ENCODE measurements at regions not wholly inside any gene's neighbourhood (a gene's known extent, or its start where the extent isn't known, plus 50 kb on each side); places are given as distances from the start of the nearest gene placed in this dataset.

DNA sequence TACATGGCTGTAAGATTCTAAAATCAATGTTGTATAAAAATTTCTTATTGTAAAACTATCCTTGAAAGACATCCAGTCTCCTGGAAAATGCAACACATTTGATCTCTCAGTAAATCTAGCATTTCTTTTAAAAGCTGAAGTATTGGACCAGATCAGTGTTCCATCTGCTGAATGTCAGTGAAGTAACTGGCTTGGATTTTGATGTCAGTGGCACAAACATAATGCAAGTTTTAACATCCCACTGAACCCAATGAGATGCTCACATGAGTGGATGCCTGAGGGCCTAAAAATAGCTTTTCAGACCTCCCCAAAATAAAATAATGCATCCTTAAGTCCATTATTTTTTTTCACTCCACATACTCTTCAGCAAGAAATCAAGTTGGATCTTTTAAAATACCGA lies 1432.2 kb downstream of the MRPL39 start:
- intact Hi-C loops (cut with DNase I), result no loop called here
- H3K27ac ChIP-seq, result no peak overlapping the region
- H3K9me3 ChIP-seq, result no peaks in the 10 kb centered on the region
- DNase-seq (ENCODE audit: extremely low spot score in 2 of 2), result no peak
- H3K27me3 ChIP-seq, result no peaks in the 10 kb centered on the region
- no peak for TF ChIP-seq POLR2AphosphoS5 (IDR thresholded peaks at IDR 0.05; ENCODE audit: insufficient read depth in 1 of 2, low read depth in 1 of 2)
- no peak for TF ChIP-seq POLR2A (IDR thresholded peaks at IDR 0.05)
- TF ChIP-seq CTCF (IDR thresholded peaks at IDR 0.05), result no peak
- no peaks in the 10 kb centered on the region for H3K36me3 ChIP-seq
- H3K4me1 ChIP-seq, result no peaks in the 10 kb centered on the region
- no peak overlapping the region for H3K4me3 ChIP-seq

GRCh38 chr21:24171736-24172135 lies 1435.5 kb downstream of the MRPL39 start:
- H3K27ac ChIP-seq, result no peak overlapping the region
- H3K27me3 ChIP-seq, result no peaks in the 10 kb centered on the region
- H3K4me3 ChIP-seq, result no peak overlapping the region
- no peaks in the 10 kb centered on the region for H3K9me3 ChIP-seq
- TF ChIP-seq POLR2A (IDR thresholded peaks at IDR 0.05), result no peak
- TF ChIP-seq POLR2AphosphoS5 (IDR thresholded peaks at IDR 0.05; ENCODE audit: insufficient read depth in 1 of 2, low read depth in 1 of 2), result no peak
- no peak for TF ChIP-seq CTCF (IDR thresholded peaks at IDR 0.05)
- no peak for DNase-seq (ENCODE audit: extremely low spot score in 2 of 2)
- H3K4me1 ChIP-seq, result no peaks in the 10 kb centered on the region
- intact Hi-C loops (cut with DNase I), result no loop called here
- H3K36me3 ChIP-seq, result no peaks in the 10 kb centered on the region

DNA sequence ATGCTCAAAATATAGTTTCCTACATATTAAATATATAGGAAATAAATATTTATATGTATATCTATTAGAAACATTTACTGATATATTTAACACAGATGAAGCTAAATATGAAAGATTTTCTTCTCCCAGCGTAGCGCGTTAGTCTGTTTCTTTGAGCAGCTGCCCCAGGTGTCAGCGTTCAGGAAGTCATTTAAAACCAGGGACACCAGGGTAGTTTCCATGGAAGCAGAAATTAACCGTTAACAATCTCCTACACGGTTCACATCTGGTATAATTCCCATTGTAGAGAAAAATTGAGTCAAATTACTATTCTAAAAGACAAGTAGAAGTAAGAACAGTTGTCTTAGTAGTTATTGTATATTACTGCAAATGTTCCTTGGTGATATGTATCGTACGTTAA lies 1443.7 kb downstream of the MRPL39 start:
- TF ChIP-seq CTCF (IDR thresholded peaks at IDR 0.05) (no peak), POLR2AphosphoS5 (IDR thresholded peaks at IDR 0.05; ENCODE audit: insufficient read depth in 1 of 2, low read depth in 1 of 2) (no peak), POLR2A (IDR thresholded peaks at IDR 0.05) (no peak)
- Histone ChIP-seq H3K4me1 (no peaks in the 10 kb centered on the region), H3K9me3 (no peaks in the 10 kb centered on the region), H3K4me3 (no peak overlapping the region), H3K36me3 (no peaks in the 10 kb centered on the region), H3K27ac (no peak overlapping the region), H3K27me3 (no peaks in the 10 kb centered on the region)
- no peak for DNase-seq (ENCODE audit: extremely low spot score in 2 of 2)
- intact Hi-C loops (cut with DNase I), result no loop called here

GRCh38 chr21:24160528-24160927 lies 1446.8 kb downstream of the MRPL39 start:
- no peak for DNase-seq (ENCODE audit: extremely low spot score in 2 of 2)
- H3K4me1 ChIP-seq, result no peaks in the 10 kb centered on the region
- H3K27ac ChIP-seq, result no peak overlapping the region
- no peaks in the 10 kb centered on the region for H3K36me3 ChIP-seq
- H3K9me3 ChIP-seq, result no peaks in the 10 kb centered on the region
- H3K27me3 ChIP-seq, result no peaks in the 10 kb centered on the region
- H3K4me3 ChIP-seq, result no peak overlapping the region
- TF ChIP-seq POLR2AphosphoS5 (IDR thresholded peaks at IDR 0.05; ENCODE audit: insufficient read depth in 1 of 2, low read depth in 1 of 2) (no peak), CTCF (IDR thresholded peaks at IDR 0.05) (no peak), POLR2A (IDR thresholded peaks at IDR 0.05) (no peak)
- intact Hi-C loops (cut with DNase I), result no loop called here

DNA sequence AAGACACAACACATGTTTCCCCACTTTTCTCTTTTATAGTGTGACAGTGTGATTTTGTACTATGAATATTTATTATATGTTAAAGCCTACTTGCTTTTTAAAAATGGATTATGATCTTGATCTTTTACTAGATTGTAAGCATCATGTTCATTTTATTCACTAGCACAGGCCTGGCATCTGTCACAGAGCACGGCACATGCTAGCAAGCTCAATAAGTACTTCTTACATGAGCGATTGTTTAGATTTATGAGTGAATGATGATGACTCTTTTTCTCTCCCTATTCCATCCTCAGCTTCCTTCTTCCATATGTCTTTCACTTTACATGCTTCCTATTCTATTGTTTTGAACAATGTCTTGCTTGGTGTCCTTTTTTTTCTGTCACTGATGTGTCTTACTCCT lies 1454.1 kb downstream of the MRPL39 start:
- TF ChIP-seq POLR2A (IDR thresholded peaks at IDR 0.05) (no peak), CTCF (IDR thresholded peaks at IDR 0.05) (no peak), POLR2AphosphoS5 (IDR thresholded peaks at IDR 0.05; ENCODE audit: insufficient read depth in 1 of 2, low read depth in 1 of 2) (no peak)
- no peaks in the 10 kb centered on the region for H3K9me3 ChIP-seq
- H3K4me1 ChIP-seq, result no peaks in the 10 kb centered on the region
- intact Hi-C loops (cut with DNase I), result no loop called here
- no peaks in the 10 kb centered on the region for H3K27me3 ChIP-seq
- no peak for DNase-seq (ENCODE audit: extremely low spot score in 2 of 2)
- no peak overlapping the region for H3K27ac ChIP-seq
- H3K4me3 ChIP-seq, result no peak overlapping the region
- H3K36me3 ChIP-seq, result no peaks in the 10 kb centered on the region

All from vagina (tissue), 2 donors.